HG02840 (cell line): ENCODE measurements at regions not wholly inside any gene's neighbourhood (a gene's known extent, or its start where the extent isn't known, plus 50 kb on each side); places are given as distances from the start of the nearest gene placed in this dataset.

Experiments used
- ATAC-seq: cut with Tn5 transposase; IDR thresholded peaks from one replicate; pipeline ENCODE4 v1.9.1; 2021; ENCODE audit warnings: mild to moderate bottlenecking, moderate library complexity, moderate number of reproducible peaks; ENCODE audit not compliant: unreplicated experiment, low FRiP score

DNA sequence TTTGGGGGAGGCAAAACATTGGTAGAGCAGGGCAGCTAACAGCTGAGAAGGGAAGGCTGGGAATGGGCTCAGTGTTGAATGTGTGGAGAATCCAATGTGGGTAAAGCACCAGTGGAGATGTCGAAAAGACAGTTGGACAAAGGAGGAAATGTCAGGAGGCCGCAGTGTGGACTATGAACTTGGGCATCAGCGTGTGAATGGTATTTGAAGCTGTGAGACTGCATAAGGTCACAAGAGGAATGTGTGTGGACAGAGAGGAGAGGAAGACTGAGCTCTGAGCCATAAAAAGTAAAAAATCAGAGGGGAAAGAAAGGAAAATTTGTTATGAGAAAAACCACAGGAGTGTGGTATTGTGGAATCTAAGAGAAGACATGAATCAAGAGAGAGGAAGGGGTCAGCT lies 99.4 kb upstream of the ADAMTS16 start:
- no peak for ATAC-seq

- ATAC-seq, result no peak
These were observed 97.3 kb upstream of the ADAMTS16 start for GRCh38 chr5:5042806-5043205.

DNA sequence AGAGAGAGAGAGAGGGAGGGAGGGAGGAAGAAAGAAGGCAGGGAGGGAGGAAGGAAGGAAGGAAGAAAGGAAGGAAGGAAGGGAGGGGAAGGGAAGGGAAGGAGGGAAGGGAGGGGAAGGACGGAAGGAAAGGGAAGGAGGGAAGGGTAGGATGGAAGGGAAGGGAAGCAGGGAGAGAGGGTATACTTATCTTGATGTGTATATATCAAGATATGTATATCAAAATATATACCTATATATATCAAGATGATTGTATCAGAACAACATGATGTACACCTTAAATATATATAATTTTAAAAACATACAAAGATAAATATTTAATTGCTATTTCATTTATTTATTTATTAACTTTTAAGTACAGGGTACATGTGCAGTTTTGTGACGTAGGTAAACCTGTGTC lies 96.8 kb upstream of the ADAMTS16 start:
- no peak for ATAC-seq

- ATAC-seq, result no peak
These were observed 95.8 kb upstream of the ADAMTS16 start for GRCh38 chr5:5044247-5044840.

GRCh38 chr5:5046680-5047502 lies 93.2 kb upstream of the ADAMTS16 start:
- peak; percentile 80 for ATAC-seq

DNA sequence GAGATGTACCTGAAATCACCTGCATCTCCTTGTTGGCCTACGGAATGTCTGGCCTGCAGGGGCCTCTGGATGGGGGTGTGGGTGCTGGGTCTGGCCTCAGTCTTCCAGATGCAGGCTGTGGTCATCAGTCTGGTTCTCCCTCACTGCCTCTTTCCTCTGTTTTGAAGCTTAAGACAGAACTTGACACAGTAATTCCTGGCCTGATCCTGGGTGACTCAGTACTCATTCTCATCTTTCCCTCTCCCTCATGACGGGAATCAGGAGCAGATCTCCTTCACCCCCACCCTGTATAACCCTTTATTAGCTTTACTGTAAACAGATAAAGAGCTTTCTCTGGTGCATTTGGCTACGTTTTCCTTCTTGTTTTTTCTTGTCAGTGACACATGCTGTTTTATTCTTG lies 89.3 kb upstream of the ADAMTS16 start:
- no peak for ATAC-seq

- ATAC-seq, result no peak
These were observed 84.4 kb upstream of the ADAMTS16 start for GRCh38 chr5:5055712-5056111.

GRCh38 chr5:5061836-5062235 lies 78.3 kb upstream of the ADAMTS16 start:
- no peak for ATAC-seq

- no peak for ATAC-seq
These were observed 77.4 kb upstream of the ADAMTS16 start for GRCh38 chr5:5062525-5063302.

DNA sequence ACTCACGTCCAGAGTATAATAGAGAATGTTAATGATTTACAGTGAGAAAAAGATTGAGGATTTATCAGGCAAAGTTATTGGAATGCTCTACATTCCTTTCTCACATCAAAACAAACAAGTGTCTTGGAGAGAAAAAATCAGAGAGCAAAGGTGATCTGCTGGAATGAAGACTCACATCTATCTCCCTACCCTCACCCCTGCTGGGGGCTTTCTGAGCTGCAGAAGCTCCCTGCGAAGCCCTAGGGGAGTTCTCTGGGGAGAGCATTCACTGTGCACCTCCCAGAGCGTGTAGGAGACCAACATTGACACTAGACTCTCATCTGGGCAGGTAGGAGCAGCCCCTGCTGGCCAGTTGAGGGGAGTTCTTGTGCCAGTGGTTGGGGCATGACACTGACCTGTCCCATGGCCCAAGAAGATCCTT lies 76.6 kb upstream of the ADAMTS16 start:
- ATAC-seq, result no peak

DNA sequence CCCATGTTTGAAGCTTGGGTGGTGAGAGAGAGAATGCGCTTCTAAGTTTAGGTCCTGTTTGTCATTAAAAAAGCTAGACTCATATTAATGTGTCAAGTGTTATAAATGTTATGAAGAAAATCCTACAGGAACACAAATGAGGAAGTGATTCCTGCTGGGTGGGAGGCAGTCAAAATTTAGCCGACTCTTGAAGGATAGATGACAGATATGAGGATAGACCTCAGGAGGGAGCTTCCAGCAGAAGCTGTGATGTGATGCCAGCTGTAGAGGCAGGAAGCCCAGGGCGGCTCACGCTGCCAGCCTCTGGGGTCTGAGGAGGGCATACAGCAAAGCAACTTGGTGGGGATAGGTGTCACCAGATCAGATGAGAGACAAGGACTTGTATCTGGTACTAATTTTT lies 74.7 kb upstream of the ADAMTS16 start:
- no peak for ATAC-seq

DNA sequence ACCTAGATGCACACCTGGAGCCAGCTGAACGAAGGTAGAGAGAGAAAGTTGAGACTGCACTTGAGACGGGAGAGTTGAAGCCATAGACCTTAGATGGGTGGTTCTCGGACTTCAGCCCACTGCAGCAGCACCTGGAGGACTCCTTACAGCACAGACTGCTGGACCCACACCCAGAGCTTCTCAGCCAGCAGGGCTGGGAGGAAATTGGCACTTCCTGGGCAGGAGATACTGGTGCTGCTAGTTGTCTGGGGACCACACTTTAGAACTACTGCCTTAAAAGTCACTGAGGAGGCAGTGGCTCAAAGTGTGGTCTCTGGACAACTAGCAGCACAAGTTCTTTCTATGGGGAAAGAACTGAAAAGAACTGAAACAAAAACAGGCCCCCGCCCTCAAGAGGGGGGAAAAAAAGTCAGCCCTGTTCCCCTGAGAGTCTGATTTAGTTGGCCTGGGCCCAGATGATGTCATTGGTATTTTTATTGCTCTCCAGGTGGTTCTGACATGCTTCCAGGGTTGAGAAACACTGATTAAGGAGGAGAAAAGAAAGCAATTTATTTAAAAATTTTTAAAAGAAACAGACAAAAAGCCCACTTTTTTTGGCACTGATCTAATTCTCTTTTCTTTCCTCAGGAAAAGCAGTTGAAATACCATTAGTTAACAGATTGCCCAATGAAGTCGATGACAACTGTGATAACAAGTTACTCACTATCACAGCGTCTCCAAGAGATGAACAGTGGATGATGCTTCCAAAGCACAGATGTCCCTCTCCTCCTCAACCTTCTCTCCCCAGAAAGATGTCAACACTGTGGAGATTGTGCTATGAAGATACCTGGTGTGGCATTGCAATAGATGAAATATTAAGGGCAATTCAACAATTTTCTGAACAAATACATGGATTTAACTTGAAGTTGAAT lies 73.6 kb upstream of the ADAMTS16 start:
- ATAC-seq, result no peak

- ATAC-seq, result no peak
These were observed 70.3 kb upstream of the ADAMTS16 start for GRCh38 chr5:5069851-5070250.

DNA sequence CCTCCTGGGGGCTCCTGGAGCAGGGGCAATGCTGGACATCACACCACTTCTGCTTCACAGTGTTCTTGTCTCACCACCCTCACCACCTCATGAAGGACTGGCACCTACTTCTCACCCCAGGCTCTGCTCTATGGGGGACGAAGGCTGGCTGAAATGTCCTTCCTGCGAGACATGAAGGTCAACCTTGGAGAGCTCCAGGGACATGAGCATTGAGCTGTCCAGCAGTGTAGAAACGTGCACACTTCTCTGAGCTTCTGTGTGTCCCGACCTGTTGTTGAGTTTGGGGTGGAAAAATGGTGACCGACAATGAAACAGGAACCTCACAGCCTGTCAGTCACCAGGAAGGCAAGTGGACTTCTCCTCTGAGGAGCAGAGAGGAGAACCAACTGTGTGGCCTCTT lies 68.6 kb upstream of the ADAMTS16 start:
- no peak for ATAC-seq

- no peak for ATAC-seq
These were observed 62.9 kb upstream of the ADAMTS16 start for GRCh38 chr5:5077236-5077635.

GRCh38 chr5:5078009-5078897 lies 61.9 kb upstream of the ADAMTS16 start:
- no peak for ATAC-seq

GRCh38 chr5:5079876-5080275 lies 60.3 kb upstream of the ADAMTS16 start:
- ATAC-seq, result no peak

GRCh38 chr5:5080790-5081189 lies 59.3 kb upstream of the ADAMTS16 start:
- no peak for ATAC-seq

- ATAC-seq, result no peak
These were observed 54.7 kb upstream of the ADAMTS16 start for GRCh38 chr5:5085381-5085780.
